ENCODE measurements at regions not wholly inside any gene's neighbourhood (a gene's known extent, or its start where the extent isn't known, plus 50 kb on each side); places are given as distances from the start of the nearest gene placed in this dataset.

DNA sequence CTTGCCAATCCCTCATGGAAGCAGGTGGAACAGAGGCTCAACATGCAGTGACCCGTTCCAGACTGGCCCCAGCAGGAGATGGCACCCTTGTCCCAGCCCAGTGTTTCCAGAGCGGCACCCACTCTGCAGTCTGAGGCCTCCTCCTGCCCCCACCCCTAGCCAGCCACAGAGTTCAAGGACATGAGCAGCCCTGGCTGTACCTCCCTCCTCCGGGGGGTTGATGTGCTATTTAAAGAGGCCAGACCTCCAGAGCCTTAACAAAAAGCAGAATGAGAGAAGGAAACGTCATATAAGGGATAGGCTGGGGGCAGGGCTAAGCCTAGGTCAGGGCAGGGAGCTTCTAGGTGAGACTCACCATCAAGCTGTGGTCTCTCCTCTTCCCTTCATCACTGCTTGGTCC lies 115.7 kb upstream of the NANOS1 start:
- no peak for TF ChIP-seq POLR2A (IDR thresholded peaks at IDR 0.05)
- TF ChIP-seq, protein P1, sequence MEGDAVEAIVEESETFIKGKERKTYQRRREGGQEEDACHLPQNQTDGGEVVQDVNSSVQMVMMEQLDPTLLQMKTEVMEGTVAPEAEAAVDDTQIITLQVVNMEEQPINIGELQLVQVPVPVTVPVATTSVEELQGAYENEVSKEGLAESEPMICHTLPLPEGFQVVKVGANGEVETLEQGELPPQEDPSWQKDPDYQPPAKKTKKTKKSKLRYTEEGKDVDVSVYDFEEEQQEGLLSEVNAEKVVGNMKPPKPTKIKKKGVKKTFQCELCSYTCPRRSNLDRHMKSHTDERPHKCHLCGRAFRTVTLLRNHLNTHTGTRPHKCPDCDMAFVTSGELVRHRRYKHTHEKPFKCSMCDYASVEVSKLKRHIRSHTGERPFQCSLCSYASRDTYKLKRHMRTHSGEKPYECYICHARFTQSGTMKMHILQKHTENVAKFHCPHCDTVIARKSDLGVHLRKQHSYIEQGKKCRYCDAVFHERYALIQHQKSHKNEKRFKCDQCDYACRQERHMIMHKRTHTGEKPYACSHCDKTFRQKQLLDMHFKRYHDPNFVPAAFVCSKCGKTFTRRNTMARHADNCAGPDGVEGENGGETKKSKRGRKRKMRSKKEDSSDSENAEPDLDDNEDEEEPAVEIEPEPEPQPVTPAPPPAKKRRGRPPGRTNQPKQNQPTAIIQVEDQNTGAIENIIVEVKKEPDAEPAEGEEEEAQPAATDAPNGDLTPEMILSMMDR (IDR thresholded peaks at IDR 0.05) = no peak
